ENCODE measurements at regions not wholly inside any gene's neighbourhood (a gene's known extent, or its start where the extent isn't known, plus 50 kb on each side); places are given as distances from the start of the nearest gene placed in this dataset.

DNA sequence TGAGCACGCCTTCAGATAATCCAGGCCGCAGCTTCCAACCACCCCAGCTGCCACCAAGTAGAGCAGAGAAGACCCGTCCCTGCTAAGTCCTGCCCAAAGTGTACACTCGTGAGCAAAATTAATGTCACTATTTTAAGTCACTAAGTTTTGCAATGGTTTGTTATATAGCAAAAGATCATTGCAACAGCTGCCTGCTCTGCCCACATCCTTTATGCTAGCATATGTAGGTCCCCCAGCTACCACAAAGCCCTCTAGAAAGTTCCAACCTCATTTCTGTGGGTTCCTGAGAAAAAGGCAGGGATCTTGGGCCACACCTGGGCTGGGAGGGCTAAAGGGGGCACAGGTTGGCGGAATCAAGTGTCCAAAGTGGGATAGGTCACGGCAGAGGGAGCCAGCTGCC, 346.9 kb downstream of the BCOR start:
- no peak for DNase-seq

DNA sequence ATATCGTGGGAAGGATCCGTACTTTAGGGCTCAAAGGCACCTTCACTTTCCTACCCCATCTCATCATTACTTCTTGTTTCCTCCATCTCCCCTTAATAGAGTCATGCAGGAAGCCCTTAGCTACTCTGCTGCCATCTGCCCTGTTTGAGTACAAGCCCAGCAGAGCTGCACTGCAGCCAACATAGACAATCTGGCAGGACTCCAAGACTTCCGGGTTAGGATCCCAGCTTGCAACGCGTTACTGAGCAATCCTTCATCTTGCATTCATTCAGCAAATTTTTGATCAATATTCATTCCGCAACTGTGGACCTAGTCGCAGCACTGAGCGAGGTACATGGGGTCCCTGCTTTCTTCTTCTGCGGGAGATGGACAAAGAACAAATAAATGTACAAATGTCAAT, 344.9 kb downstream of the BCOR start:
- peak; percentile 38 for DNase-seq

GRCh38 chrX:39753293-39753996, 344.3 kb downstream of the BCOR start:
- no peak for DNase-seq

GRCh38 chrX:39755143-39756032, 342.4 kb downstream of the BCOR start:
- peak; percentile 97 for DNase-seq

DNA sequence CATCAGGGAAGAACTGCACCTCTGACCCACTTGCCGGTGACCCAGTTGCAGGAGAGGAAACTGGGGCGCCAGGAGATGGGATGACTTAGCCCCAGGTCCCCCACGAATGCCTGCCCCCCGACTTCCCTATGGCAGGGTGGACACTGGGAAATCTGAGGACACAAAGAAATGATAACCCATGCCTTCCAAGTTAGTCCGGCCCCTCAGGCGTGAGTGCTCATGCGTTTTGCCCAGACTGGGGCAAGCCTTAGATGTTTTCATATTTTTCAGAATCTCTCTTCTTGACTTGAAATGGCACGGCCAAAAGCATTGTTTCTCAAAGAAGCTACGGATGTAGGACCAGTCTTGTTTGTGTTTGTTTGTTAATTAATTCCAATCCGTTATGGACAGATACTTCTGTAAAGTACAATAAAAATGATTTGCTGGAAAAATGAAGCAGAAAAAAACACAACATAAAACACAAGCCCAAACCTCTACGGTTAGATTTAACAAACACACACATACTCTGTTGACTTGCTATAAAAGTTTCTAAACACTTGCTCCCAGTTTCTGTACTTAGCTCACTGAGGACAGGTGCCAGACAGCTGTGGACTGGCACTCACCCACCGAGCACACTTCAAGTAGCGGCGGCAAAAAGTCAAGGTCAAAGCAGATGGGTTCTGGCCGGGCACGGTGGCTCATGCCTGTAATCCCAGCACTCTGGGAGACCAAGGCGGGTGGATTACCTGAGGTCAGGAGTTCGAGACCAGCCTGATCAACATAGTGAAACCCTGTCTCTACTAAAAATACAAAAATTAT, 341.5 kb downstream of the BCOR start:
- no peak for DNase-seq

- peak; percentile 82 for DNase-seq
Measured at GRCh38 chrX:39757971-39758370, 339.8 kb downstream of the BCOR start.

GRCh38 chrX:39758791-39759525, 338.8 kb downstream of the BCOR start:
- no peak for DNase-seq

GRCh38 chrX:39759526-39760224, 338.1 kb downstream of the BCOR start:
- peak; percentile 78 for DNase-seq

DNA sequence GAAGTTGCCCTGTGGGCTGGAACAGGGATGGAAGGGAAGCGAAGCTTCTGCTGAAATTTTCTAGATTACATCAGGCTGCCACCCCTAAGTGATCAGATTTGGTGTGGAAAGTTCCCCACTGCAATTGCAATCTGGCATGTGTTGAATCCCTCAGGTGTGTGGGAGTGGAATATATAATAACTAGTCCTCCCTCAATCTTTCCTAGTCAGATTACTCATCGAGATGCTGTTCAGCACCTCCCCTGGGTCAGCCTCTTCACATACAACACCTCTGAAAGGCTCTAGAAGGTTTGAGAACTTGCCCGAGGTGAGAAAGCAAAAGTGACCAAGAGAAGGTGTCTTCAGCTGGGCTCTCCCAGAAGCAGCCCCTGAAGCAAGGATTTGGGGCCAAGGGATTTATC, 336.8 kb downstream of the BCOR start:
- no peak for DNase-seq

- peak; percentile 52 for DNase-seq
Measured at GRCh38 chrX:39762266-39762841, 335.4 kb downstream of the BCOR start.

DNA sequence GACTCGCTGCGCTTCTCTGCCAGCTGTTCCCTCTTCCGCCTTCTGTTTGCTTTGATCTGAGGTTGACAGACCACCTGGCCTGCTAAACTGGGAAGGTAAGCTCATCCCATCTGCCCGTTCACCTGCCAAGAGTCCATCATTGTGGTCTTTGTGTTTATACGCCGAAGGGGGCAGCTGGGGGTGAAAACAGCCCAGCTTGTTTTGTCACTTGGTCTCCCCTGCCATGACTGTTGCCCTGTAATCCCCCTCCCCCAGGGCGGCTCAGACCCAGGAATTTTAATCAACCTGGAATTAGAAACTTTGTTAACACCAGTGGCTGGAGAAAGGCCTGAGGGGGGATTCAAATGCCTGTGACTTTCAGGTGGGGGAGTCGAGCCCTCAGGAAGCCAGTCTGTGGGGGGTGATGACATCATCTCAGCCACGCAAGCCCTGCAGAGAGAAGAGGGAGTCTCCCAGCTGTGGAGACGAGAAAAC, 333.3 kb downstream of the BCOR start:
- DNase-seq, result peak; percentile 36

- no peak for DNase-seq
Measured at GRCh38 chrX:39765327-39765726, 332.4 kb downstream of the BCOR start.

DNA sequence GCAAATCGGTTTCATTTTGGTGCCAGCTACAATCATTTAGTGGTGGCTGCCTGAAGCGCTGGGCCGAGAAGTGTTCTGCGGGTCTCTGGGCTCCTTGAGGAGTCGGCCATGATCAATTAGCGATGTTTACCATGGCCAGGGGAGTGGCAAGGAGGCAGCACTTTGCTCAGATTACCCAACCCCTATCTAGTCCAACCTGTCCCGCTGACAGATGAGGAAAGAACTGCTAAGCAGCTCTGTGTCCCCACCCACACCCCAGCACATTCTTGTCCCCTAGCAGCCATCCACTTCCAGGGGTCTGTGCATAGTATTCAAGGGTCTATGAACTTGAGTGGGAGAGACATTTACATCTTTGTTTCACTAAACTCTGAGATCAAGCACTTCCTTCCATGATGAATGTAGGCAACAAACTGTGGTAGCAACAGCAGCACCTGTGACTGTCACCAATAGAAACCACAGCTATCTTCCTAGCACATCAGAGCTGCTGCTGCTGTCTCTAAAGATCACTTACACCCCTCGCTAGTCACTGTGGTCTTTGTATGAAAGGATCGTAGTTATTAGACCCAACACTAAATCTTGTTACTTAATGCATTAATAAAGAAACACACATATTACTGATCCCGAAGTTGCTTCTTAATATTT, 331.6 kb downstream of the BCOR start:
- no peak for DNase-seq

GRCh38 chrX:39766855-39767254, 330.9 kb downstream of the BCOR start:
- no peak for DNase-seq

DNA sequence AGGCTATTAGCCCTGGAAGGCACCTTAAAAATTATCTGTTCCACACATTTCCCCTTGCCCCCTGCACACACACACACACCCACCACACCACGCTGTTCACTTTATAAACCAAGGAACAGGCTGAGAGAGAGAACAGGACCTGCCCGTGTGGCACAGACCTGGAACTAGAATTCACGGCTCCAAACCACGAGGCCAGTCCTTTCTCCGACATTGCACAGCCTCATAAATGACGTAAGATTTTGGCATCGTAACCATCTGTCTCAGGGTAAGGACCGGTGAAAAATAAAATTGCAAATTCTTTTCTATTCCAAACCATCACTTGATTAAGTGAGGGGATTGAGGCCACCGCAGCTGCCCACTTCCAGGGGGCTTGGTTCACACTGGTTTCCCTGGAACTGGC, 330.3 kb downstream of the BCOR start:
- no peak for DNase-seq

GRCh38 chrX:39769748-39770147, 328.0 kb downstream of the BCOR start:
- DNase-seq, result no peak

DNA sequence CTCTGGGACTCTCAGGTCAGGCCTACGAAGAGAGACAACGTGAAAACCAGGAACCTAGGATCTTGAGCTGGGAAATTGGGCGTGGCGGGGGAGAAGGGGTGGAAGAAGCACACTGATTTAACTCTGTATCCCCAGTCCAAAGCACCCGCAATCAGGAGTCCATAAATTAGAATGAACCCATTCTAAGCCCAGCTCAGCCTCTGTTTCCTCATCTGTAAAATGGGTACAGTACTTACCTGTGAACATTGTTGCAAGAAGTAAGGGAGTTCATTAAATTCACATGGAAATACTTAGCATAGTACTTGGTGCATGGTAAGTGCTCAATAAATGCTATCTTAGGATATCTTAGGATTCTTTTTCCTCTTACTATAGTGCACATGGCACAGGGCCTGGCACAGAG, 326.7 kb downstream of the BCOR start:
- no peak for DNase-seq

- no peak for DNase-seq
Measured at GRCh38 chrX:39772057-39772832, 325.5 kb downstream of the BCOR start.

DNA sequence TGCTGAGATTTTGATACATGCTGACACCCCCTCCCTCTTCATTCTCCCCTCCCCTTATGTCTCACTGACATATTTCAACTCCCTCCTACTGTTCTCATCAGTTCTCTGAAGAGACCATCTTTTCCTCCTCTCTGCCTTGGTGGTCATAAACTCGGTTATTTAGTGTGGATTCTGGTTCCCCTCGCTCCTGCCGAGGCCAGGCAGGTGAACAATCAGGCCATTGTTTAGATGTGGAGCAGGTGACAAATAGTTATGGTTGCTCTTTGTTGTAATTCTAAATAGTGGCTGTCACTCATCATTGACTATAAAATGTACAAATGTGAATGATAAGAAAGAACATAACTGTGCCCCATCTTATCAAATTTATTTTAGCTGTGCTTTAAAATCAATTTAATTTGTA, 324.6 kb downstream of the BCOR start:
- no peak for DNase-seq
